Mesenchymal stem cell (in vitro differentiated cells and primary cell): ENCODE measurements at regions not wholly inside any gene's neighbourhood (a gene's known extent, or its start where the extent isn't known, plus 50 kb on each side); places are given as distances from the start of the nearest gene placed in this dataset.
"Not testable (repeated sequence)": the region's sequence is repeated elsewhere in the genome, so short reads cannot be mapped to it uniquely, and the experiment has no call there.

Experiments
- DNase-seq: peaks from one replicate; pipeline ENCODE4 v3.0.0-alpha.2; 2013
- H2AFZ ChIP-seq: one replicate; pipeline ENCODE4 v1.6.1; 2013; ENCODE audit warnings: low read depth, mild to moderate bottlenecking, control low read depth, inconsistent platforms, low read length, moderate library complexity
- H2AK5ac ChIP-seq: 2 replicates; pipeline ENCODE4 v1.6.1; 2013; ENCODE audit warnings: low read length, moderate library complexity, mild to moderate bottlenecking, inconsistent platforms; ENCODE audit not compliant: severe bottlenecking
- H2BK120ac ChIP-seq: one replicate; pipeline ENCODE4 v1.6.1; 2013; ENCODE audit warnings: low read depth, mild to moderate bottlenecking, inconsistent platforms, low read length, moderate library complexity
- H2BK12ac ChIP-seq, 2 experiments: one replicate each; pipeline ENCODE4 v1.6.1; 2013; ENCODE audit warnings: inconsistent platforms in 2 of 2, low read length in 2 of 2, mild to moderate bottlenecking in 2 of 2, moderate library complexity in 2 of 2, control low read depth in 1 of 2
- H2BK15ac ChIP-seq: one replicate; pipeline ENCODE4 v1.6.1; 2013; ENCODE audit warnings: mild to moderate bottlenecking, low read depth, inconsistent platforms; ENCODE audit not compliant: poor library complexity, severe bottlenecking
- H2BK5ac ChIP-seq: 2 replicates; pipeline ENCODE4 v1.6.1; 2013; ENCODE audit warnings: low read depth, mild to moderate bottlenecking, low read length, control low read depth, inconsistent platforms; ENCODE audit not compliant: poor library complexity, severe bottlenecking
- H3K14ac ChIP-seq, 2 experiments: one replicate each; pipeline ENCODE4 v1.6.1; 2013; ENCODE audit warnings: inconsistent platforms in 2 of 2, low read length in 2 of 2, control low read depth in 1 of 2, mild to moderate bottlenecking in 1 of 2, moderate library complexity in 1 of 2
- H3K18ac ChIP-seq, 2 experiments: one replicate each; pipeline ENCODE4 v1.6.1; 2013; ENCODE audit warnings: inconsistent platforms in 2 of 2, low read length in 2 of 2, control low read depth in 1 of 2, low read depth in 1 of 2, mild to moderate bottlenecking in 1 of 2
- H3K23ac ChIP-seq, 2 experiments: one replicate each; pipeline ENCODE4 v1.6.1; 2013; ENCODE audit warnings: inconsistent platforms in 2 of 2, low read length in 2 of 2, mild to moderate bottlenecking in 2 of 2, moderate library complexity in 2 of 2, control low read depth in 1 of 2
- H3K27ac ChIP-seq: 2 replicates; pipeline ENCODE4 v1.5.1; 2013; ENCODE audit warnings: mild to moderate bottlenecking, moderate library complexity, low read length, control low read depth, inconsistent platforms; ENCODE audit not compliant: poor library complexity, severe bottlenecking
- H3K27me3 ChIP-seq, 2 experiments: 2 replicates each; pipeline versions ENCODE4 v1.6.1 to v1.7.0; 2013; ENCODE audit warnings: low read length in 2 of 2, mild to moderate bottlenecking in 2 of 2, moderate library complexity in 2 of 2, control low read depth in 1 of 2, inconsistent platforms in 1 of 2; ENCODE audit not compliant: control insufficient read depth in 1 of 2, insufficient read depth in 1 of 2
- H3K36me3 ChIP-seq, 2 experiments: 2 replicates each; pipeline versions ENCODE4 v1.6.1 to v1.7.0; 2013; ENCODE audit warnings: low read length in 2 of 2, control low read depth in 1 of 2, inconsistent platforms in 1 of 2, low read depth in 1 of 2, mild to moderate bottlenecking in 1 of 2; ENCODE audit not compliant: insufficient read depth in 2 of 2, control insufficient read depth in 1 of 2
- H3K4ac ChIP-seq, 2 experiments: one replicate each; pipeline ENCODE4 v1.6.1; 2013; ENCODE audit warnings: inconsistent platforms in 2 of 2, low read length in 2 of 2, mild to moderate bottlenecking in 2 of 2, moderate library complexity in 2 of 2, control low read depth in 1 of 2, low read depth in 1 of 2
- H3K4me1 ChIP-seq: 2 replicates; pipeline ENCODE4 v1.6.1; 2013; ENCODE audit warnings: low read depth, low read length, control low read depth; ENCODE audit not compliant: control insufficient read depth, insufficient read depth
- H3K4me2 ChIP-seq: 2 replicates; pipeline ENCODE4 v1.6.1; 2013; ENCODE audit warnings: low read length, mild to moderate bottlenecking, inconsistent platforms; ENCODE audit not compliant: poor library complexity, severe bottlenecking
- H3K4me3 ChIP-seq, 2 experiments: 2 replicates each; pipeline versions ENCODE4 v1.5.1 to v1.7.0; 2013; ENCODE audit warnings: low read length in 2 of 2, mild to moderate bottlenecking in 2 of 2, control low read depth in 1 of 2, low read depth in 1 of 2; ENCODE audit not compliant: insufficient read depth in 1 of 2
- H3K79me1 ChIP-seq: replicated peaks from 2 replicates; pipeline ENCODE4 v1.6.1; 2013; ENCODE audit warnings: mild to moderate bottlenecking, control low read depth, low read length, inconsistent platforms; ENCODE audit not compliant: poor library complexity, severe bottlenecking
- H3K9ac ChIP-seq: 2 replicates; pipeline ENCODE4 v1.7.0; 2013; ENCODE audit warnings: mild to moderate bottlenecking, low read length, moderate library complexity
- H3K9me3 ChIP-seq: 2 replicates; pipeline ENCODE4 v1.7.0; 2013; ENCODE audit warnings: mild to moderate bottlenecking, low read length; ENCODE audit not compliant: control insufficient read depth
- H4K8ac ChIP-seq: one replicate; pipeline ENCODE4 v1.6.1; 2013; ENCODE audit warnings: inconsistent platforms, mild to moderate bottlenecking, low read length, moderate library complexity
- H4K91ac ChIP-seq: one replicate; pipeline ENCODE4 v1.6.1; 2013; ENCODE audit warnings: mild to moderate bottlenecking, low read length, inconsistent platforms
- WGBS: methylation state at CpG from one replicate; pipeline ENCODE4 v1.1.7; 2013; ENCODE audit warnings: mixed read lengths; 5-methylcytosine and 5-hydroxymethylcytosine counted together

- not testable (repeated sequence) for H3K27ac ChIP-seq, H3K4me3 ChIP-seq, H3K27me3 ChIP-seq, H3K4ac ChIP-seq, H3K79me1 ChIP-seq, H2AK5ac ChIP-seq, H2BK5ac ChIP-seq, H2BK12ac ChIP-seq, H2BK15ac ChIP-seq, H3K4me2 ChIP-seq, H2BK120ac ChIP-seq, H4K91ac ChIP-seq, DNase-seq, H3K18ac ChIP-seq, H2AFZ ChIP-seq, H3K14ac ChIP-seq, H3K9ac ChIP-seq, H4K8ac ChIP-seq, H3K23ac ChIP-seq, H3K36me3 ChIP-seq, H3K4me1 ChIP-seq
- peaks cover 19% of the 10 kb centered on the region for H3K9me3 ChIP-seq
- WGBS = 55% methylated on average over 3 of the region's 3 CpGs
Observed at GRCh38 chr6:69450493-69450892, 346.3 kb downstream of the LMBRD1 start.

GRCh38 chr6:69449887-69450286 lies 346.9 kb downstream of the LMBRD1 start:
- 95% methylated on average over 8 of the region's 8 CpGs for WGBS
- H3K4me3 ChIP-seq = no peak overlapping the region

More at GRCh38 chr6:69449887-69450286, 346.9 kb downstream of the LMBRD1 start:
- no peak overlapping the region for H2BK12ac ChIP-seq
- H4K91ac ChIP-seq = no peak overlapping the region
- no peak overlapping the region for H3K27ac ChIP-seq
- no peak overlapping the region for H3K18ac ChIP-seq
- no peak overlapping the region for H3K9ac ChIP-seq
- H2BK120ac ChIP-seq = no peak overlapping the region
- H3K79me1 ChIP-seq = no peaks in the 10 kb centered on the region
- H3K27me3 ChIP-seq = no peaks in the 10 kb centered on the region
- no peak overlapping the region for H4K8ac ChIP-seq
- H2BK15ac ChIP-seq = no peak overlapping the region
- H3K23ac ChIP-seq = no peak overlapping the region
- H2BK5ac ChIP-seq = no peak overlapping the region
- peaks cover 19% of the 10 kb centered on the region for H3K9me3 ChIP-seq
- no peak overlapping the region for H3K14ac ChIP-seq
- H3K4me1 ChIP-seq = no peaks in the 10 kb centered on the region
- H3K36me3 ChIP-seq = peaks cover 0 to 2% of the 10 kb centered on the region in 2 experiments
- H3K4me2 ChIP-seq = no peak overlapping the region
- H2AFZ ChIP-seq = no peak overlapping the region
- H2AK5ac ChIP-seq = no peak overlapping the region
- no peak for DNase-seq
- H3K4ac ChIP-seq = no peak overlapping the region
